ENCODE measurements at regions not wholly inside any gene's neighbourhood (a gene's known extent, or its start where the extent isn't known, plus 50 kb on each side); places are given as distances from the start of the nearest gene placed in this dataset.

DNA sequence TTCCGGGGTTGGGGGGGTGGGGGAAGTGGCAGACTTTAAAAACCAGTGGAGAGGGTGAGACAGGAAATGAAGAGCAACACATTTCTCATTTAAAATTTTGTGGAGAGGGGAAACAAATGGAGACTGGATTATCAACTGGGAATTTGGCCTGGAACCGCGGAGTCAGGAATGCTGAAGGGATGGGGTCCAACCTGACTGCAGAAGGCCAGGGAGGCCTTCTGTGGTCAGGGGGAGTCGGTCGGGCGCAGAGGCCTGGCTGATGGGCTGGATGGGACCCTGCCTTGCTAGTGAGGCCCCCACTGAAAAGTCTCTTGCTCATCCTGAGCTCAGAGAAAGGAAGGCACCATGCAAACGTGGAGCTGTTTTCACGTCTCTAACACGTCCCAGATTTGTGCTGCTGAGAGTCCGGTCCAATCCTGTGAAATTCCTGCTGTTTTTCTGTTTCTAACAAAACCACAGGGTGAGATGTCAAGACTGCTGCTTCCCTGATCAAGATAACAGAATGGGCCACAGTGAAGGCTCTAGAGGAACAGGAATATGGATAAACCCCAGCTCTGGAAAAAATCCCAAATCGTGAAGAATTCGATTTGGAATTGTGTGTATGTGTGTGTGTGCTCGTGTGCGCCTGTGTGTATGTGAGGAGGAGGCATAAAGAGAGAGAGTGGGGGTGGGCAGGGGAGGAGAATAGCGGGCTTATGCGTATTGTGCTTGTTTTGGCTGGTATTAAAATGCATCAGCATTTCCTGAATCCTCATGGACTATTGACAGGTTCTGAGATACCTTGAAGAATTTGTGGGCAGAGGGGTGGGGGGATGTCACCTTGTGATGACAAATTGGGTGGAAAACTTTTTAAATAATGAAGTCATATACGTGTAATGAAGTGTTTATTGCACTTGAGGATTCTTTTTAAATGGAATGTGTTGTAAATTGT is 117.4 kb downstream of the NGF start:
- Histone ChIP-seq H3K79me2 (ENCODE audit: control insufficient read depth, insufficient read depth, low read length) (no peaks in the 10 kb centered on the region), H3K36me3 (replicated peaks in 1 of 2; ENCODE audit: control extremely low read depth in 1 of 2, control insufficient read depth in 1 of 2, extremely low read depth in 1 of 2, insufficient read depth in 2 of 2, low read length in 1 of 2) (no peaks in the 10 kb centered on the region), H3K4me2 (replicated peaks; ENCODE audit: low read depth, low read length, poor library complexity, severe bottlenecking) (no peak overlapping the region), H3K9me3 (ENCODE audit: control extremely low read depth in 1 of 3, control insufficient read depth in 2 of 3, insufficient read depth in 1 of 3, low read length in 2 of 3) (peaks cover 0 to 3% (median 0%) of the 10 kb centered on the region in 3 donors), H3K27me3 (replicated peaks in 1 of 4; ENCODE audit: control extremely low read depth in 1 of 4, control insufficient read depth in 3 of 4, insufficient read depth in 4 of 4, low read length in 3 of 4) (peaks cover 0 to 3% (median 0%) of the 10 kb centered on the region in 4 experiments), H3K4me1 (ENCODE audit: control insufficient read depth in 2 of 2, insufficient read depth in 2 of 2, low read length in 2 of 2) (no peaks in the 10 kb centered on the region), H2AFZ (ENCODE audit: insufficient read depth, low read depth, low read length, poor library complexity, severe bottlenecking) (no peak overlapping the region), H3K4me3 (ENCODE audit: control extremely low read depth in 1 of 5, extremely low read depth in 1 of 5, insufficient read depth in 1 of 5, low read depth in 2 of 5, low read length in 4 of 5) (no peak overlapping the region), H4K20me1 (ENCODE audit: control insufficient read depth, insufficient read depth, low read length, poor library complexity, severe bottlenecking) (no peaks in the 10 kb centered on the region), H3K27ac (ENCODE audit: low read length in 2 of 2) (no peak overlapping the region), H3K9ac (ENCODE audit: low read length) (no peak overlapping the region)
- intact Hi-C loops (cut with micrococcal nuclease) = no loop called here
- no peaks in the 10 kb centered on the region for H3K9me3 Mint-ChIP-seq (ENCODE audit: insufficient read depth)
- no peak overlapping the region for H3K27ac Mint-ChIP-seq
- 77% methylated on average over 14 of the region's 17 CpGs for WGBS (ENCODE audit: insufficient coverage)
- H3K4me1 Mint-ChIP-seq = no peaks in the 10 kb centered on the region
- TF ChIP-seq EZH2 (IDR thresholded peaks at IDR 0.05; ENCODE audit: borderline replicate concordance, insufficient read depth, low read depth, low read length, poor library complexity, severe bottlenecking) = no peak
- TF ChIP-seq, protein P1, sequence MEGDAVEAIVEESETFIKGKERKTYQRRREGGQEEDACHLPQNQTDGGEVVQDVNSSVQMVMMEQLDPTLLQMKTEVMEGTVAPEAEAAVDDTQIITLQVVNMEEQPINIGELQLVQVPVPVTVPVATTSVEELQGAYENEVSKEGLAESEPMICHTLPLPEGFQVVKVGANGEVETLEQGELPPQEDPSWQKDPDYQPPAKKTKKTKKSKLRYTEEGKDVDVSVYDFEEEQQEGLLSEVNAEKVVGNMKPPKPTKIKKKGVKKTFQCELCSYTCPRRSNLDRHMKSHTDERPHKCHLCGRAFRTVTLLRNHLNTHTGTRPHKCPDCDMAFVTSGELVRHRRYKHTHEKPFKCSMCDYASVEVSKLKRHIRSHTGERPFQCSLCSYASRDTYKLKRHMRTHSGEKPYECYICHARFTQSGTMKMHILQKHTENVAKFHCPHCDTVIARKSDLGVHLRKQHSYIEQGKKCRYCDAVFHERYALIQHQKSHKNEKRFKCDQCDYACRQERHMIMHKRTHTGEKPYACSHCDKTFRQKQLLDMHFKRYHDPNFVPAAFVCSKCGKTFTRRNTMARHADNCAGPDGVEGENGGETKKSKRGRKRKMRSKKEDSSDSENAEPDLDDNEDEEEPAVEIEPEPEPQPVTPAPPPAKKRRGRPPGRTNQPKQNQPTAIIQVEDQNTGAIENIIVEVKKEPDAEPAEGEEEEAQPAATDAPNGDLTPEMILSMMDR (IDR thresholded peaks at IDR 0.05) = no peak
- ChIA-PET CTCF (interaction anchor here (1.0 kb wide), 1 partner anchor 108 kb away, joined by 3 read pairs; no protein-coding TSS in a partner anchor), POLR2A (no interaction called here)
- H3K27me3 Mint-ChIP-seq = peaks cover 10% of the 10 kb centered on the region
- no peak overlapping the region for H3K4me3 Mint-ChIP-seq
- DNase-seq = no peak
- no peak for ATAC-seq (ENCODE audit: low read depth)

DNA sequence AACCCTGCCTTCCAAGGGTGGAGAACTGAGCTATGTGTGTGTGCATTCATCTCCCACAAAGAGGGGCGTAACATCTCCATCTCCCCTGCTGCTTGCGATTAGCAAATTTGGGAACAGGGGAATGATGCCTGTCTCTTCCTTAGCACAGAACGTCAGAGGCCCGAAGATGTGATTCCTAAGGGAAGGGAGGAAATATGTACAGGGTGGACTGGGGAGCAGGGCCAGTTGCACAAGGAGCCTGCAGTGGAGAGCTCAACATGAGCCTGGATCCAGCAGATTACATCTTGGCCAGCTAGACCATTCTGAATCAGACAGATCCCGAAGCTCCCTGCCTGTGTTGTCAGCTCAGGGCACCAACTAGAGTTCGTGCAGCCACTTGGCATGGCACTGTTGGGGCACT is 118.1 kb downstream of the NGF start:
- DNase-seq = no peak
- H3K4me3 ChIP-seq (ENCODE audit: control extremely low read depth in 1 of 5, extremely low read depth in 1 of 5, insufficient read depth in 1 of 5, low read depth in 2 of 5, low read length in 4 of 5) = no peak overlapping the region
- no peak overlapping the region for H3K4me2 ChIP-seq (replicated peaks; ENCODE audit: low read depth, low read length, poor library complexity, severe bottlenecking)
- H3K27ac ChIP-seq (ENCODE audit: low read length in 2 of 2) = no peak overlapping the region
- TF ChIP-seq, protein P1 (IDR thresholded peaks at IDR 0.05) = no peak
- no peak for TF ChIP-seq EZH2 (IDR thresholded peaks at IDR 0.05; ENCODE audit: borderline replicate concordance, insufficient read depth, low read depth, low read length, poor library complexity, severe bottlenecking)
- Mint-ChIP-seq H3K27ac (no peak overlapping the region), H3K9me3 (ENCODE audit: insufficient read depth) (no peaks in the 10 kb centered on the region), H3K27me3 (peaks cover 10% of the 10 kb centered on the region), H3K4me1 (no peaks in the 10 kb centered on the region), H3K4me3 (no peak overlapping the region)
- no peaks in the 10 kb centered on the region for H4K20me1 ChIP-seq (ENCODE audit: control insufficient read depth, insufficient read depth, low read length, poor library complexity, severe bottlenecking)
- 75% methylated on average over 5 of the region's 6 CpGs for WGBS (ENCODE audit: insufficient coverage)
- intact Hi-C loops (cut with micrococcal nuclease) = no loop called here
- peaks cover 0 to 3% (median 0%) of the 10 kb centered on the region in 3 donors for H3K9me3 ChIP-seq (ENCODE audit: control extremely low read depth in 1 of 3, control insufficient read depth in 2 of 3, insufficient read depth in 1 of 3, low read length in 2 of 3)
- POLR2A ChIA-PET = no interaction called here
- no peak for ATAC-seq (ENCODE audit: low read depth)
- CTCF ChIA-PET = no interaction called here
- H3K27me3 ChIP-seq (replicated peaks in 1 of 4; ENCODE audit: control extremely low read depth in 1 of 4, control insufficient read depth in 3 of 4, insufficient read depth in 4 of 4, low read length in 3 of 4) = peaks cover 0 to 3% (median 0%) of the 10 kb centered on the region in 4 experiments
- no peaks in the 10 kb centered on the region for H3K36me3 ChIP-seq (replicated peaks in 1 of 2; ENCODE audit: control extremely low read depth in 1 of 2, control insufficient read depth in 1 of 2, extremely low read depth in 1 of 2, insufficient read depth in 2 of 2, low read length in 1 of 2)
- no peak overlapping the region for H3K9ac ChIP-seq (ENCODE audit: low read length)
- no peak overlapping the region for H2AFZ ChIP-seq (ENCODE audit: insufficient read depth, low read depth, low read length, poor library complexity, severe bottlenecking)
- no peaks in the 10 kb centered on the region for H3K4me1 ChIP-seq (ENCODE audit: control insufficient read depth in 2 of 2, insufficient read depth in 2 of 2, low read length in 2 of 2)
- no peaks in the 10 kb centered on the region for H3K79me2 ChIP-seq (ENCODE audit: control insufficient read depth, insufficient read depth, low read length)

Measured in B cell (primary cell).